ENCODE measurements at regions not wholly inside any gene's neighbourhood (a gene's known extent, or its start where the extent isn't known, plus 50 kb on each side); places are given as distances from the start of the nearest gene placed in this dataset.

- DNase-seq, result peak; percentile 29 to 44 (median 34)
Observed at GRCh38 chr2:11955884-11956291, 209.5 kb downstream of the LPIN1 start.

GRCh38 chr2:11962707-11963328 is 216.4 kb downstream of the LPIN1 start:
- DNase-seq, result no peak

GRCh38 chr2:11963966-11964365 is 217.5 kb downstream of the LPIN1 start:
- no peak for DNase-seq

- DNase-seq, result no peak
Observed at GRCh38 chr2:11967946-11968465, 221.6 kb downstream of the LPIN1 start.

- DNase-seq, result no peak
Observed at GRCh38 chr2:11968521-11968920, 222.1 kb downstream of the LPIN1 start.

- no peak for DNase-seq
Observed at GRCh38 chr2:11969774-11970173, 223.3 kb downstream of the LPIN1 start.

- DNase-seq, result no peak
Observed at GRCh38 chr2:11974573-11974972, 228.1 kb downstream of the LPIN1 start.

GRCh38 chr2:11975373-11975772 is 228.9 kb downstream of the LPIN1 start:
- no peak for DNase-seq

GRCh38 chr2:11976073-11976472 is 229.6 kb downstream of the LPIN1 start:
- no peak for DNase-seq

GRCh38 chr2:11977766-11978524 is 231.5 kb downstream of the LPIN1 start:
- DNase-seq, result no peak

GRCh38 chr2:11980809-11981208 is 234.4 kb downstream of the LPIN1 start:
- no peak for DNase-seq

- DNase-seq, result no peak
Observed at GRCh38 chr2:11983401-11983800, 237.0 kb downstream of the LPIN1 start.

- DNase-seq, result no peak
Observed at GRCh38 chr2:11983870-11984269, 237.4 kb downstream of the LPIN1 start.

- no peak for DNase-seq
Observed at GRCh38 chr2:11984316-11985158, 238.1 kb downstream of the LPIN1 start.

- peak in 1 of 3 donors; percentile 5 for DNase-seq
Observed at GRCh38 chr2:11985817-11986566, 239.6 kb downstream of the LPIN1 start.

- DNase-seq, result no peak
Observed at GRCh38 chr2:11987151-11987550, 240.7 kb downstream of the LPIN1 start.

- no peak for DNase-seq
Observed at GRCh38 chr2:11988691-11989353, 242.4 kb downstream of the LPIN1 start.

GRCh38 chr2:11989354-11989703 is 242.9 kb downstream of the LPIN1 start:
- no peak for DNase-seq

- DNase-seq, result peak in 1 of 3 donors; percentile 17
Observed at GRCh38 chr2:11990576-11990975, 244.1 kb downstream of the LPIN1 start.

- no peak for DNase-seq
Observed at GRCh38 chr2:11993749-11994148, 247.3 kb downstream of the LPIN1 start.

- DNase-seq, result no peak
Observed at GRCh38 chr2:11995456-11995855, 249.0 kb downstream of the LPIN1 start.

- no peak for DNase-seq
Observed at GRCh38 chr2:11996618-11997017, 250.2 kb downstream of the LPIN1 start.

Measured in suppressor macrophage treated with lipopolysaccharide for 1 hour (primary cell).